ENCODE measurements at regions not wholly inside any gene's neighbourhood (a gene's known extent, or its start where the extent isn't known, plus 50 kb on each side); places are given as distances from the start of the nearest gene placed in this dataset.

DNA sequence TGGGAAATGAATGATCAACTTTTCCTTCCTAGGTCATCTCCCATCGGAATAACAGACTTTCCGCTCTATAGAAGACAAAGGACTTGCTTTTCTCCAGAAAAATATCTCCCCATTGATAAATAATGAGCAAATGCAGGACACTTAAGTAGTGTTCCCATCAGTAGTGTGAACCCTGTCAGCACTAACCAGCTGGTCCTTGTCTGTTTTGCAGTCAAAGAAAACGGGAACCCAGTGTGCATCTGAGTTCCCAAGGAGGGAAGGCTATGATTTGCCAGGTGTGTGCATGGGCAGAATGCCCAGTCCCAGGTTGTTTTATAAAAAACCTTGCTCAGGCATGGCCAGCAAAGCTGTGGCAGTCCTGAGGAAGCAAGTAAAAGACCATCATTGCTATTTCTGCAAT, 256.5 kb upstream of the HMGA2 start:
- TF ChIP-seq, protein P1, sequence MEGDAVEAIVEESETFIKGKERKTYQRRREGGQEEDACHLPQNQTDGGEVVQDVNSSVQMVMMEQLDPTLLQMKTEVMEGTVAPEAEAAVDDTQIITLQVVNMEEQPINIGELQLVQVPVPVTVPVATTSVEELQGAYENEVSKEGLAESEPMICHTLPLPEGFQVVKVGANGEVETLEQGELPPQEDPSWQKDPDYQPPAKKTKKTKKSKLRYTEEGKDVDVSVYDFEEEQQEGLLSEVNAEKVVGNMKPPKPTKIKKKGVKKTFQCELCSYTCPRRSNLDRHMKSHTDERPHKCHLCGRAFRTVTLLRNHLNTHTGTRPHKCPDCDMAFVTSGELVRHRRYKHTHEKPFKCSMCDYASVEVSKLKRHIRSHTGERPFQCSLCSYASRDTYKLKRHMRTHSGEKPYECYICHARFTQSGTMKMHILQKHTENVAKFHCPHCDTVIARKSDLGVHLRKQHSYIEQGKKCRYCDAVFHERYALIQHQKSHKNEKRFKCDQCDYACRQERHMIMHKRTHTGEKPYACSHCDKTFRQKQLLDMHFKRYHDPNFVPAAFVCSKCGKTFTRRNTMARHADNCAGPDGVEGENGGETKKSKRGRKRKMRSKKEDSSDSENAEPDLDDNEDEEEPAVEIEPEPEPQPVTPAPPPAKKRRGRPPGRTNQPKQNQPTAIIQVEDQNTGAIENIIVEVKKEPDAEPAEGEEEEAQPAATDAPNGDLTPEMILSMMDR (IDR thresholded peaks at IDR 0.05; ENCODE audit: extremely low read depth, missing control alignments), result no peak
- DNase-seq (ENCODE audit: low spot score), result no peak

GRCh38 chr12:65568517-65568916, 255.8 kb upstream of the HMGA2 start:
- no peak for DNase-seq (ENCODE audit: low spot score)
- TF ChIP-seq, protein P1 (IDR thresholded peaks at IDR 0.05; ENCODE audit: extremely low read depth, missing control alignments), result no peak

- DNase-seq (ENCODE audit: low spot score), result no peak
- TF ChIP-seq, protein P1 (IDR thresholded peaks at IDR 0.05; ENCODE audit: extremely low read depth, missing control alignments), result no peak
Observed at GRCh38 chr12:65570451-65571130, 253.7 kb upstream of the HMGA2 start.

DNA sequence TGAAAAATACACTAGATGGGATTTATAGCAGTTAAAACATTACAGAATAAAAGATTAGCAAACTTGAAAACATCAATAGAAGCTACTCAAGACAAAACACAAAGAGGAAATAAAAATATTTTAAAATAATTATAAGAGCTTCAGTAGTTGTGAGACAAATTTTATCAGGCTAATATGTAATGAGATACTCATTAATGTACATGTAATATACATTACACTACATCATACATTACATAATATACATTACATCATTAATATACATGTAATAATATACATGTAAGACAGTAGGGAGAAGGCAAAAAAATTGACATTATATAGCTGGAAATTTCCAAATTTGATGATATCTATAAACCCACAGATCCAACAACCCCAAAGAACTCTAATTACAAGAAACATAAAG, 249.4 kb upstream of the HMGA2 start:
- DNase-seq (ENCODE audit: low spot score), result no peak
- TF ChIP-seq, protein P1 (IDR thresholded peaks at IDR 0.05; ENCODE audit: extremely low read depth, missing control alignments), result no peak

GRCh38 chr12:65584016-65584415, 240.3 kb upstream of the HMGA2 start:
- TF ChIP-seq, protein P1 (IDR thresholded peaks at IDR 0.05; ENCODE audit: extremely low read depth, missing control alignments), result no peak
- DNase-seq (ENCODE audit: low spot score), result no peak

DNA sequence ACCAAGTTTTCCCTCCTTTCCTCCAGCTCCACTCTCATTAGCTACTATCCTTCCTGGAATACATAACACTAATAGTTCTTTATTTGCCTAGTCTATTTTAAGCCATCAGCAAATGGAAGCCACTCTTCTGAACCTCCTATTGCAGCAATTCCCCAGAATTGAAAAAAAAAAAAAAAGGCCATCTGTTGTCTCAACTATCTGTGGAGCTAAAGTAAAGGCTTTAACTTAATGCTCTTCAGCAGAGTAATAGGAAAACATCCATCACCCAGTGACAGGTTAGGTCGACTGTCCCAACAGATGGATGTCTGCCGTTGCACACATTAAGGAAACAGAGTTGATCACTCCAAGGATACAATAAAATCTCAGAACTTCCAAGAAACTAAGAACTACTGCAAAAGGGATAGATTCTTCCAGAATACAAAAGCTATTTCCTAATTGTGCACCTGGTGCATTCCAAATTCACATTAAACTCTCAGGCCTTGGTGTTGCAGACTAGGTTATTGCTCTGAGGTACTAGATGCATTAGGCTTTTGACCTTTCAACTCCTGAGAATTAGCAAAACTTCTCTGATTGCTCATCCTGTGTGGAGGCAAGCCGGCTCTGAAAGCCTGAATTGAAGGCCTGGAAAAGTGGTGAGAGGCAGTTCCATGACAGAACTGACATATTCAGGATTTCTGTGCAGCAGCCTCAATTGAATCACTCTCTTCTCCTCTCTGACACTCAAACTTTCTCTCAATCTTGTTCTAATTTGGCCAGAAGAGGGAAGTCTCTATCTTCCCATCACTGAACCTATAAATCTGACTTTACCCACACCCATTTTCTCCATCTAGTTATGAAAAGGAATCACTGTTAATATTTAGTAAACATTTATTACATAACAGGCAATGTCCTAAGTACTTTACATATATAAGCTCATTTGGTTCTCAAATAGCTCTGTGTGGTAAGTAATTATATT, 238.4 kb upstream of the HMGA2 start:
- DNase-seq (ENCODE audit: low spot score), result no peak
- TF ChIP-seq, protein P1 (IDR thresholded peaks at IDR 0.05; ENCODE audit: extremely low read depth, missing control alignments), result no peak

- DNase-seq (ENCODE audit: low spot score), result no peak
Observed at GRCh38 chr12:65586796-65587195, 237.5 kb upstream of the HMGA2 start.

More at GRCh38 chr12:65586796-65587195, 237.5 kb upstream of the HMGA2 start:
- TF ChIP-seq, protein P1 (IDR thresholded peaks at IDR 0.05; ENCODE audit: extremely low read depth, missing control alignments), result no peak
